GM12878 (cell line): ENCODE measurements at regions not wholly inside any gene's neighbourhood (a gene's known extent, or its start where the extent isn't known, plus 50 kb on each side); places are given as distances from the start of the nearest gene placed in this dataset.

Source experiments
- ATAC-seq: fragments of 200-7000 bp; cut with Tn5 transposase; 3 replicates; pipeline ENCODE4 v1.9.1; 2020; ENCODE audit warnings: mild to moderate bottlenecking, moderate library complexity
- BruUV-seq: library from RNA; stranded (reverse); fragments of 400-500 nt; replicated peaks from 2 replicates; lab custom pipeline; 2021; lab: Mats Ljungman, UMichigan
- CTCF ChIA-PET: fragments of 300-600 bp; sonication (Branson Sonifier 250); formaldehyde crosslinking; extraction: SDS; loops from one replicate; lab custom pipeline; 2021; ENCODE audit warnings: inconsistent platforms; lab: Yijun Ruan, JAX
- POLR2A ChIA-PET: fragments of 350-600 bp; formaldehyde crosslinking; extraction: SDS; loops from one replicate; lab custom pipeline; 2021; ENCODE audit warnings: inconsistent platforms; lab: Charles Lee
- RAD21 ChIA-PET: fragments of 300-600 bp; sonication (Branson Sonifier 250); formaldehyde crosslinking; loops from one replicate; lab custom pipeline; 2023; ENCODE audit warnings: antibody characterized with exemption; ENCODE audit not compliant: unreplicated experiment; lab: Charles Lee
- SMC1A ChIA-PET: fragments of 300-600 bp; sonication (Branson Sonifier 250); formaldehyde crosslinking; loops from one replicate; lab custom pipeline; 2023; ENCODE audit not compliant: unreplicated experiment, uncharacterized antibody; lab: Charles Lee
- DNase-seq: peaks from one replicate; pipeline ENCODE4 v3.0.0-alpha.2; 2011; ENCODE audit warnings: low read depth, low spot score
- FAIRE-seq: peaks from 3 replicates; lab custom pipeline; 2011; peaks lifted over from hg19 to GRCh38; lab: Jason Lieb, UNC
- H2AFZ ChIP-seq: 2 replicates; pipeline ENCODE4 v1.6.0; 2011; ENCODE audit warnings: low read depth, low read length, control low read depth; ENCODE audit not compliant: control insufficient read depth
- H3K27ac ChIP-seq: 2 replicates; pipeline ENCODE4 v1.5.1; 2011; ENCODE audit warnings: control low read depth; ENCODE audit not compliant: control insufficient read depth, insufficient read depth
- H3K27me3 ChIP-seq, 2 experiments: replicated peaks in 1 of 2; 2 replicates each; pipeline versions ENCODE4 v1.6.0 to v1.6.1; 2011; ENCODE audit warnings: low read length in 1 of 2; ENCODE audit not compliant: control insufficient read depth in 2 of 2, insufficient read depth in 2 of 2
- H3K36me3 ChIP-seq, 2 experiments: 2 replicates each; pipeline ENCODE4 v1.5.1; 2011; ENCODE audit warnings: low read length in 1 of 2; ENCODE audit not compliant: control insufficient read depth in 2 of 2, insufficient read depth in 2 of 2
- H3K4me1 ChIP-seq: 2 replicates; pipeline ENCODE4 v1.6.1; 2011; ENCODE audit warnings: mild to moderate bottlenecking, low read length, moderate library complexity, mixed read lengths; ENCODE audit not compliant: control insufficient read depth, insufficient read depth
- H3K4me2 ChIP-seq: 2 replicates; pipeline ENCODE4 v1.6.0; 2011; ENCODE audit warnings: control low read depth; ENCODE audit not compliant: control insufficient read depth, insufficient read depth
- H3K4me3 ChIP-seq: fragments of 200-600 bp; sonication (generic); 2 replicates; pipeline ENCODE4 v1.5.1; 2016
- H3K79me2 ChIP-seq: 2 replicates; pipeline ENCODE4 v1.6.0; 2011; ENCODE audit warnings: low read length; ENCODE audit not compliant: control insufficient read depth, insufficient read depth
- H3K9ac ChIP-seq: 2 replicates; pipeline ENCODE4 v1.8.0; 2011; ENCODE audit warnings: low read length, control low read depth, mixed read lengths; ENCODE audit not compliant: control insufficient read depth, insufficient read depth
- H3K9me3 ChIP-seq: replicated peaks from 3 replicates; pipeline ENCODE4 v1.5.1; 2011; ENCODE audit warnings: mild to moderate bottlenecking, low read length; ENCODE audit not compliant: control insufficient read depth, insufficient read depth
- H4K20me1 ChIP-seq: 2 replicates; pipeline ENCODE4 v1.6.0; 2011; ENCODE audit not compliant: control insufficient read depth, insufficient read depth
- ASH2L ChIP-seq: fragments of 300-600, 200-600 bp; sonication (generic); IDR thresholded peaks from 2 replicates; pipeline ENCODE4 v1.6.1; 2017; ENCODE audit warnings: low read depth, mild to moderate bottlenecking, borderline replicate concordance
- BCL11A ChIP-seq: IDR thresholded peaks from 2 replicates; pipeline ENCODE4 v1.6.1; 2011; ENCODE audit warnings: low read depth, low read length
- ETV6 ChIP-seq, 2 experiments: fragments of 450-650 bp in 1 of 2; IDR thresholded peaks in 1 of 2; conservative IDR thresholded peaks in 1 of 2; 2 replicates each; pipeline ENCODE4 v1.6.1; 2014; ENCODE audit warnings: antibody characterized with exemption in 1 of 2, borderline replicate concordance in 1 of 2, low read depth in 1 of 2, mild to moderate bottlenecking in 1 of 2, moderate library complexity in 1 of 2
- NR2C1 ChIP-seq: fragments of 450-650 bp; IDR thresholded peaks from 2 replicates; pipeline ENCODE4 v1.6.1; 2017; ENCODE audit warnings: antibody characterized with exemption, mild to moderate bottlenecking, moderate library complexity
- NR2C2 ChIP-seq: IDR thresholded peaks from 2 replicates; pipeline ENCODE4 v1.6.1; 2011; ENCODE audit warnings: borderline replicate concordance, low read depth; ENCODE audit not compliant: control insufficient read depth, insufficient read length
- RB1 ChIP-seq: fragments of 450-650 bp; formaldehyde crosslinking; IDR thresholded peaks from 2 replicates; pipeline ENCODE4 v1.6.1; 2017; ENCODE audit warnings: mild to moderate bottlenecking, borderline replicate concordance
- SIX5 ChIP-seq: IDR thresholded peaks from 2 replicates; pipeline ENCODE4 v1.6.1; 2011; ENCODE audit warnings: mild to moderate bottlenecking, low read depth, low read length, moderate library complexity; ENCODE audit not compliant: severe bottlenecking
- SPI1 ChIP-seq: IDR thresholded peaks from 2 replicates; pipeline ENCODE4 v1.6.1; 2011; ENCODE audit warnings: low read depth, mild to moderate bottlenecking, low read length, moderate library complexity, borderline replicate concordance; ENCODE audit not compliant: insufficient read depth
- STAT3 ChIP-seq: IDR thresholded peaks from 2 replicates; pipeline ENCODE4 v1.6.1; 2011; ENCODE audit warnings: low read depth, low read length, improper control_type of control experiment
- WRNIP1 ChIP-seq: IDR thresholded peaks from 2 replicates; pipeline ENCODE4 v1.6.1; 2011; ENCODE audit warnings: low read depth, low read length, improper control_type of control experiment, borderline replicate concordance
- ZBED1 ChIP-seq: IDR thresholded peaks from 2 replicates; pipeline ENCODE4 v1.6.1; 2016; ENCODE audit warnings: borderline replicate concordance
- ZNF384 ChIP-seq: IDR thresholded peaks from 2 replicates; pipeline ENCODE4 v1.6.1; 2012; ENCODE audit warnings: low read depth, mild to moderate bottlenecking, low read length, improper control_type of control experiment, borderline replicate concordance
- ZZZ3 ChIP-seq: IDR thresholded peaks from 2 replicates; pipeline ENCODE4 v1.6.1; 2011; ENCODE audit warnings: low read depth; ENCODE audit not compliant: control insufficient read depth, insufficient read length
- WGBS: methylation state at CpG from one replicate; pipeline ENCODE4 v1.1.6; 2016; ENCODE audit warnings: low lambda C conversion rate; ENCODE audit not compliant: insufficient replicate concordance, insufficient coverage; ENCODE audit errors: missing lambda C conversion rate; 5-methylcytosine and 5-hydroxymethylcytosine counted together
- in situ Hi-C: fragments of 300-500 bp; cut with MboI; formaldehyde crosslinking; loops from 9 replicates; pipeline ENCODE4 v1.14.3; 2018; ENCODE audit warnings: mixed read lengths
- intact Hi-C: fragments of 100-400 bp; cut with micrococcal nuclease; formaldehyde crosslinking; loops from one replicate; pipeline ENCODE4 v1.14.2; 2022; ENCODE audit not compliant: unreplicated experiment
- TF ChIP-seq, protein P1 (sequence below): fragments of 450-650 bp; IDR thresholded peaks from 2 replicates; pipeline ENCODE4 v1.6.1; 2017; ENCODE audit warnings: low read depth, mild to moderate bottlenecking, moderate library complexity

DNA sequence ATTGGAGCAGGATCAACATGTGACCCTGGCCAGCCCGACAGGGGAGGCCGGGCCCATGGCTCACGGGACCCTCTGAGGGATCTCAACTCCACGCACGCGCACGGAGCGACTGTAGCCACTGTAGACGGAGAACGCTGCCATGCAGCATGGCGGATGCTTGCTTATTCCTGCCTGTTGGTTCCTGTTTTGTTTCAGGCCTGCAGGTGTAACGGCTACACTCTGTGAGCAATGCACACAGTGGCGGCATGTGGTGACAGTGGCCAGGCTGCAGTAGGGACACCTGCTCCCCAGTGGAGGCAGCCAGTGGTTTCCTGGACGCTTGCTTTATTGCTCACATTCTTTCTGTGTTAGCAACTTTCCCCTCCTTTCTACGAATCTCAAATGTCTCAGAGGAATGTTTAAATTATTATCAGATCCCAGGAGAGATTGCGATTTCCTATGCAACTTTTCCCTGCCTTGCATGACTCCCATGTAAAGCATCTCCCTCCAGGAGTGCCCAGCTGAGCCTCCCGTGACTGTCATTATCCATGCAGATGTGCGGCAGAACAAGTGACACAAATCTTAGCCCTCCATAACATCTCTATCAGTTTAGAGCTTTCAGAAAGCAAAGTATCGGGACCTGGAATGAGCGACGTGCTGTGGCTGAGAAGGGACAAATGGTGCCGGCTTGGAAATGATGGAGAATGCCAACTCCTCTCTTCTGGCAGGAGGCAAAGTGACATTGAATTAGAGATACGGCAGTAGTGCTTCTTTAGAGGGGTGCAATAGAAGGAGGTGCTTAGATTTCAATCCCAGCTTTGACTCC is 209.7 kb downstream of the ASB1 start:
- no peaks in the 10 kb centered on the region for H3K36me3 ChIP-seq
- ChIA-PET RAD21 (no interaction called here), SMC1A (no interaction called here), POLR2A (no interaction called here), CTCF (no interaction called here)
- peaks cover 0 to 4% of the 10 kb centered on the region in 2 experiments; a peak in 3 of 4 replicates for H3K27me3 ChIP-seq
- no peaks in the 10 kb centered on the region for H4K20me1 ChIP-seq
- FAIRE-seq (no peak), ATAC-seq (no peak), DNase-seq (no peak)
- TF ChIP-seq SPI1 (no peak), ZNF384 (no peak), ZZZ3 (no peak), ASH2L (no peak), ZBED1 (no peak), NR2C1 (no peak), BCL11A (no peak), STAT3 (no peak), WRNIP1 (no peak), NR2C2 (no peak), SIX5 (no peak), RB1 (no peak), ETV6 (conservative IDR thresholded peaks at IDR 0.05 in 1 of 2, IDR thresholded peaks at IDR 0.05 in 1 of 2; ENCODE audit: borderline replicate concordance in 1 of 2, low read depth in 1 of 2) (no peak)
- TF ChIP-seq, protein P1, sequence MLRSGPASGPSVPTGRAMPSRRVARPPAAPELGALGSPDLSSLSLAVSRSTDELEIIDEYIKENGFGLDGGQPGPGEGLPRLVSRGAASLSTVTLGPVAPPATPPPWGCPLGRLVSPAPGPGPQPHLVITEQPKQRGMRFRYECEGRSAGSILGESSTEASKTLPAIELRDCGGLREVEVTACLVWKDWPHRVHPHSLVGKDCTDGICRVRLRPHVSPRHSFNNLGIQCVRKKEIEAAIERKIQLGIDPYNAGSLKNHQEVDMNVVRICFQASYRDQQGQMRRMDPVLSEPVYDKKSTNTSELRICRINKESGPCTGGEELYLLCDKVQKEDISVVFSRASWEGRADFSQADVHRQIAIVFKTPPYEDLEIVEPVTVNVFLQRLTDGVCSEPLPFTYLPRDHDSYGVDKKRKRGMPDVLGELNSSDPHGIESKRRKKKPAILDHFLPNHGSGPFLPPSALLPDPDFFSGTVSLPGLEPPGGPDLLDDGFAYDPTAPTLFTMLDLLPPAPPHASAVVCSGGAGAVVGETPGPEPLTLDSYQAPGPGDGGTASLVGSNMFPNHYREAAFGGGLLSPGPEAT, result no peak
- no peaks in the 10 kb centered on the region for H3K4me1 ChIP-seq
- no peaks in the 10 kb centered on the region for H3K9me3 ChIP-seq
- 59% methylated on average over 23 of the region's 23 CpGs for WGBS
- no TSS peak for BruUV-seq
- H3K4me2 ChIP-seq, result no peak overlapping the region
- in situ Hi-C loops, result no loop called here
- H3K4me3 ChIP-seq, result no peak overlapping the region
- no peak overlapping the region for H3K27ac ChIP-seq
- intact Hi-C loops, result no loop called here
- H3K9ac ChIP-seq, result no peak overlapping the region
- no peak overlapping the region for H2AFZ ChIP-seq
- H3K79me2 ChIP-seq, result no peaks in the 10 kb centered on the region
